ENCODE measurements at regions not wholly inside any gene's neighbourhood (a gene's known extent, or its start where the extent isn't known, plus 50 kb on each side); places are given as distances from the start of the nearest gene placed in this dataset.

DNA sequence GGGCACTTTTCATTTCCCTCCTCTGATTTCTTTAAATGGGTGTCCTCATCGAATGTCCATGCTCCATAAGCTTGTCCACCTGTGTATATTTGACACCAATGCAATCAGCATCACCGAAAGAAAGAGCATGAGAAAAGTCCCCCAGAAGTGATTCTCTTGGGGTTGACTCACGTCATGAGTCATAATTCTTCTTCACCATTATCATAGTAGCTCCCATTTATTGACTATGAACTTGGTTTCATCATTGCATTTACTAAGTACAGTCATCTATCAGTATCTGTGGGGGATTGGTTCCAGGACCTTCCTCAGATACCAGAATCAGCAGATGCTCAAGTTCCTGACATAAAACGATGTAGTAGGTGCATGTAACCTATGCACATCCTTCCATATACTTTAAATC, 372.5 kb upstream of the CFAP20DC start:
- TF ChIP-seq, protein P1, sequence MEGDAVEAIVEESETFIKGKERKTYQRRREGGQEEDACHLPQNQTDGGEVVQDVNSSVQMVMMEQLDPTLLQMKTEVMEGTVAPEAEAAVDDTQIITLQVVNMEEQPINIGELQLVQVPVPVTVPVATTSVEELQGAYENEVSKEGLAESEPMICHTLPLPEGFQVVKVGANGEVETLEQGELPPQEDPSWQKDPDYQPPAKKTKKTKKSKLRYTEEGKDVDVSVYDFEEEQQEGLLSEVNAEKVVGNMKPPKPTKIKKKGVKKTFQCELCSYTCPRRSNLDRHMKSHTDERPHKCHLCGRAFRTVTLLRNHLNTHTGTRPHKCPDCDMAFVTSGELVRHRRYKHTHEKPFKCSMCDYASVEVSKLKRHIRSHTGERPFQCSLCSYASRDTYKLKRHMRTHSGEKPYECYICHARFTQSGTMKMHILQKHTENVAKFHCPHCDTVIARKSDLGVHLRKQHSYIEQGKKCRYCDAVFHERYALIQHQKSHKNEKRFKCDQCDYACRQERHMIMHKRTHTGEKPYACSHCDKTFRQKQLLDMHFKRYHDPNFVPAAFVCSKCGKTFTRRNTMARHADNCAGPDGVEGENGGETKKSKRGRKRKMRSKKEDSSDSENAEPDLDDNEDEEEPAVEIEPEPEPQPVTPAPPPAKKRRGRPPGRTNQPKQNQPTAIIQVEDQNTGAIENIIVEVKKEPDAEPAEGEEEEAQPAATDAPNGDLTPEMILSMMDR (IDR thresholded peaks at IDR 0.05) = no peak
- no peak for TF ChIP-seq POLR2A (IDR thresholded peaks at IDR 0.05)
- no peak for TF ChIP-seq EP300 (IDR thresholded peaks at IDR 0.05)

Measured in sigmoid colon (tissue), 4 donors.